HG02798 (cell line): ENCODE measurements at regions not wholly inside any gene's neighbourhood (a gene's known extent, or its start where the extent isn't known, plus 50 kb on each side); places are given as distances from the start of the nearest gene placed in this dataset.

ENCODE experiments used
- ATAC-seq: cut with Tn5 transposase; IDR thresholded peaks from one replicate; pipeline ENCODE4 v1.9.1; 2021; ENCODE audit warnings: mild to moderate bottlenecking; ENCODE audit not compliant: unreplicated experiment, poor library complexity

DNA sequence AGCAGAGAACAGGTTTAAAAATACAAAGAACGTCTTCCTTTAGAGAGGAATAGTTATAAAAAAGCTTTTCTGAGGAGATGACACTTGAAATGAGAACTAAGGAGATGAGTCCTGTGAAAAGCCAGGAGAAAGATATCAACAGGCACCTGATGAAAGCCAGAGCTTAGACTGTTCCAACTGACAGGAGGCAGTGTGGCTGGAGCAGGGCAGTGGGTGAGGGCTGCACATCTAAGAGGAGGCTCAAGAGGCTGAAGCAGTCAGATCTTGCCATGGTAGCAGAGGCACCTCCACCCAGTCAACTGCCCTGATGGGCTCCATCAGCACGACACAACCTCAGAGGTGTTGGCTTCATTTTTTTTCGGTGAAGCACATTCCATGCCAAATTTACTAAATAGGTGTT lies 445.3 kb downstream of the ADGRL2 start:
- no peak for ATAC-seq

GRCh38 chr1:82245345-82246014 lies 444.7 kb downstream of the ADGRL2 start:
- ATAC-seq = no peak

DNA sequence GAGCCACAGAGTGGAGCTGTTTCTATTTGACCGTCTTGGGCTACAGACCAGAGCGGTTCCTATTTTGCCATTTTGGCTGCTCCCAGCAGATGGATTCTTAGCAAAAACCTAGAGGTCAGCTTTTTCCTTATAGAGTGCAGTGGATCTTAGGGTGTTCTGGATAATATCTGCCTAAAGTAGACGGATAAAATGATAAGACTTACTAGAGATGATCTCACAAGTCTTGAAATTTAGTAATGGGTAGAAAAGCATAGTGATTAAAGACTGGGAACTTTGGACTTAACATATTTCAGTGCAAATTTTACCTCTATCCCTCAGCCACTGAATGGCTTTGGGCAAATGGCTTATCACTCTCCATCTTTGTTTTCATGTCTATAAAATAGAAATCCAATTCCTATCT lies 439.8 kb downstream of the ADGRL2 start:
- no peak for ATAC-seq

GRCh38 chr1:82230667-82231066 lies 429.9 kb downstream of the ADGRL2 start:
- ATAC-seq = no peak

GRCh38 chr1:82227306-82228095 lies 426.8 kb downstream of the ADGRL2 start:
- ATAC-seq = no peak

DNA sequence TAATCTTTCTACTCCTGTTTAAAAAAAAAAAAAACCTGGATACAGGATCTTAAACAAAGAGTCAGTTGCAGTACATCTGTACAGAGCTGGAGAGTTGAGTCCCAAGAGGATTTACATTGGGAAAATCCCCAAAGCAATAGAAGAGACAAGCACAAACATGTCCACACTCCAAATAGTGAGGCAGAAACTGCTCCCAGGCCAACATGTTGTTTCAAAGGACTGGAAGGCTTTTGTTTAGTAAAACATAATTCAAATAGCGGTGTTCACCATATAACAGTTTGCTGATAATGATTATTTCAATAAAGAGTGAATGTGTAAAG lies 425.4 kb downstream of the ADGRL2 start:
- peak; percentile 36 for ATAC-seq

DNA sequence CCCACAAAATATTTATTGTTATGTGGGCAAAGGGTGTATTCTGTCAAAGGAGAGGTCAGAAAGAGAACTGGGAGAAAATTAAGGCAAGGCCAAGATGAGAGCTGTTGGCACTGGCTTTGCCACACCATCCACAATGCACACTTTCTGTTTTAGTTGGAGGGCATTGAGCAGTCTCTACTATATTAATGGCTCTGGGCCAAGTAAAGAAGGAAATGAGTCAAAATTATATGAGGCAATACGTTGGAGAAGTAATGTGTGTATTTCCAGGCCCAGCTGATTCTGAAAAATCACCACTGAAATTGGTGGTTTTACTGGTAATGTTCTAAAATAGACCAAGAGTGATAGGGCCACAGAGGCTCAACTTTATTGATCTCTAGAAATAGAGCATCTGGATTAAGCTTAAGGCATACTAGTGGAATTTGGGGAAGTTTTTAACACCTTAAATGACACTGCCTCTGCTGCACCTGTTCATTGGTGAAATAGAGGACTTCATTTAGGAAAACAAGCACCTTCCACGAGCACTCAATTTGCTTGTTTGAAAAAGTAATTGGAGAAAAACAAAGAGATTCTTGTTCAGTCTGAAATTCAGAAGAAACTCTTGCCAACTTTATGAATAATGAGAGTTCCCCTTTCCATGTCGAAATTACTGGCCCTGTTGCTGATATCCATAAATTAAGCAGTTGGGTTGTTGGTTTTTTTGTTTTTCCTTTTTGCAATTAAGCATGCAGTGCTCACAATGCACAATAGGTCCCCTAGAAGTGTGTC lies 424.9 kb downstream of the ADGRL2 start:
- ATAC-seq = peak; percentile 73

GRCh38 chr1:82223091-82223490 lies 422.4 kb downstream of the ADGRL2 start:
- no peak for ATAC-seq

DNA sequence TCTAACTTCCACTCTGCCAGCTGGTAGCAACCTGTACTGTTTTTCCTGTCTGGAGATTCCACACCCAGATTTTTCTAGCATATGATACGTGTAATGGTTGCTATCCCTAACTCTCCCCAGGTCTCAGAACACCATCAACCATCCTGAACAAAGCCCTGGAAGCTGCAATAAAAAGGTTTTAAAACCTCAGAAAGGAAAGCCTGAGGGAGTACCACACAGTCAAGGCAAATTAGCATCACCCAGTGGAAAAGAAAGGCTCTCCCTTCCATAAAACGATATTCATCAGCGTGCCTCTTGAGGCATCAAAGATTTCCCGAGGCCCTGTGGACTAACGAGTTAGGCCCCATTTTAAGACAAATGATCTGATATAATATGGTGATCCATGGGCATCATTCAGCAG lies 421.0 kb downstream of the ADGRL2 start:
- ATAC-seq = no peak

GRCh38 chr1:82220754-82221153 lies 420.0 kb downstream of the ADGRL2 start:
- ATAC-seq = no peak

DNA sequence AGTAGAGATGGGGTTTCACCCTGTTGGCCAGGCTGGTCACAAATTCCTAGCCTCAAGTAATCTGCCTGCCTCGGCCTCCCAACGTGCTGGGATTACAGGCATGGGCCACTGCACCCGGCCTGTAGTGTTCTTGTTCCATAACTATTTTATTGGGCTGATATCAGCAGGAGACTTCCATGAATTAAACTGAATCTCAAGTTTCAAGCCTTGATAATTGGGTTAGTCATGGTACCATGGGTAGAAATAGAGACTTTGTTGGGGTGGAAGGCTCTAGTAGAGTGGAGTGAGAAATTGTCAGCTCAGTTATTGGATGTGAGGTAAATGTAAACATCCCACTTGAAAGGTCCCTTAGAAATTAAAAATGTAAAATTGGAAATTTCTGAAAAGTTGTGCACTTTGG lies 419.1 kb downstream of the ADGRL2 start:
- ATAC-seq = no peak

GRCh38 chr1:82218846-82219245 lies 418.1 kb downstream of the ADGRL2 start:
- ATAC-seq = no peak

- ATAC-seq = no peak
Observed at GRCh38 chr1:82215853-82216175, 415.1 kb downstream of the ADGRL2 start.

DNA sequence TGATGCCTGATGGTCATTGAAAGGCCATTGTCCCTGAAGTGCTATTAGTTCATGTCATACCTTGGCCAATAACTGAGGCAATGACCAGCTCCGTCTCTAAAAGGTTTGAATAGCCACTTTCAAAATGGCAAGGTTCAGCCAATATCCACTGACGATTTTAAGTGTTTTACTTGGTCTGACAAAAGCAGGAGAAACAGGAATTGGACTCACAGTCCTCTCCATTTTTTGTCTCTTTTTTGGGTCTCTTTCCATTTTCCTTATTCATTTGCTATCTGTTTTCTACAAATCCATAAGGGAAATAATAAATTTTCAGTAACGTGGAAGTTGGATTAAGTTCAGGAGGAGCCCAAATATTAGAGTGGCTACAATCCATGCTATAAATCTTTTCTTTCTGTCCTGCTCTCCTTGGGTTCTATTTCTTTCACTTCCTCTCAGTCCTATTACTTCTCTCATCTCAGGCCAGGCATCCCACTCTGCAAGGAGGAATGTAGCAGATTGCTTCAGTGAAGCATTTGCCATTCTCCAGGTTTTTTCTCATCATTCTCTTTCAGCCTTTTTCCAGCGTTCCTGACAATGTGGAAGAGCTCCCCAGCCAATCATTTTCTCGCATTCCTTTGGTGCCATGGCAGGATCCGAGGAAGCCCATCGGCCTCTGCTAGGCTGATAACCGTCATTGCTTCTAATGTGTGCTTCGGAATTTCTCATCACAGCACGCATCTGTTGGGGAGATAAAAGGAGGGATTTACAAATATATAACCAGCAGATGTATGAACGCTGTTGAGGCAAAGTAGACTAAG lies 414.5 kb downstream of the ADGRL2 start:
- no peak for ATAC-seq

DNA sequence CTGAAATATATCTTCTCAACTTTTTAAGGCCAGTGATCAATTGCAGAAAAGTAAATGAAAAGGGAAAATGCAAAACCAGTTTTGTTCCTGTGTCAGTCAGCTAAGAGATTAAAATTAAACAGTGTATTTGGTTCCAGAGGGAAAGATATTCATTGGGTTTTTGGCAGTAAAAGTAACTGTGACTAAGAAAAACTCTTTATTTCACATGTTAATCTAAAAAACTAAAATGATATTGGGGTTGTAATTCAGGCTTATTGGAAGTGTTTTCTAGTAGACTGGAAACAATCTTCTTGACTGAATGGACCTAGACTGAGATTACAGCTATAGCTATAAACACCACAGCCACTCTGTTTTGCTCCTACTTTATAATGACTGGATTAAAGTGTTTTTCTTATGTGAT lies 413.9 kb downstream of the ADGRL2 start:
- ATAC-seq = no peak

GRCh38 chr1:82197606-82198005 lies 396.9 kb downstream of the ADGRL2 start:
- ATAC-seq = no peak

GRCh38 chr1:82195245-82195644 lies 394.5 kb downstream of the ADGRL2 start:
- no peak for ATAC-seq

GRCh38 chr1:82185084-82185483 lies 384.4 kb downstream of the ADGRL2 start:
- ATAC-seq = no peak

- no peak for ATAC-seq
Observed at GRCh38 chr1:82181846-82182245, 381.1 kb downstream of the ADGRL2 start.

- ATAC-seq = no peak
Observed at GRCh38 chr1:82179131-82179530, 378.4 kb downstream of the ADGRL2 start.

DNA sequence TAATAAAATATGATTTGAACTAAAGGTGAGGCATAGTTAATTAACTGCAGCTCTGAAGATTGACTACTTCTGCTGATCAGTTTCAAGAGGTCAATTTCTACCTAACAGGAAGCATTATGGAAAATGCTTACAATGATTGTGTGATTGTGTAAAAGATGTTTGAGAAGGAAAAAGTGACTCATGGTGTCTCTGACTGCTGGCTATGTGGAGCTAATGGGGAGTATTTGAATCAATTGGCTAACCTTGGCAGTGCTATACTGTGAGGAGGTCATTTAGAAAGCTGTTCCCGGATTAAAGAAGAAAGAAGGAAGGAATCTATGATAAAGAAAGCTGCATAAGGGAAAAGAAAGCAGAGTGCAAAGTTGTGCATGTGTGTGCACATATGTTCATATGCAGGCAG lies 376.5 kb downstream of the ADGRL2 start:
- ATAC-seq = no peak
